GM06990 (cell line): ENCODE measurements at regions not wholly inside any gene's neighbourhood (a gene's known extent, or its start where the extent isn't known, plus 50 kb on each side); places are given as distances from the start of the nearest gene placed in this dataset.

ENCODE experiments used
- DNase-seq: peaks from one replicate; pipeline ENCODE4 v3.0.0-alpha.2; 2011; ENCODE audit not compliant: insufficient read length; ENCODE audit errors: extremely low read depth
- H3K27me3 ChIP-seq: replicated peaks from 2 replicates; pipeline ENCODE4 v1.6.0; 2011; ENCODE audit warnings: low read length; ENCODE audit not compliant: control insufficient read depth, insufficient read depth
- H3K36me3 ChIP-seq: 2 replicates; pipeline ENCODE4 v1.5.1; 2011; ENCODE audit warnings: low read length; ENCODE audit not compliant: control insufficient read depth, insufficient read depth
- H3K4me3 ChIP-seq: replicated peaks from 2 replicates; pipeline ENCODE4 v1.5.1; 2011; ENCODE audit warnings: low read depth, mild to moderate bottlenecking, control low read depth, low read length
- CTCF ChIP-seq: IDR thresholded peaks from 2 replicates; pipeline ENCODE4 v1.5.1; 2011; ENCODE audit warnings: low read length, control low read depth, mild to moderate bottlenecking, inconsistent platforms; ENCODE audit not compliant: insufficient read depth, poor library complexity, severe bottlenecking

GRCh38 chr10:110382695-110383094 lies 78.0 kb upstream of the SMNDC1 start:
- no peaks in the 10 kb centered on the region for H3K27me3 ChIP-seq
- no peak for TF ChIP-seq CTCF
- H3K4me3 ChIP-seq, result no peak overlapping the region
- H3K36me3 ChIP-seq, result no peaks in the 10 kb centered on the region
- no peak for DNase-seq

GRCh38 chr10:110387617-110387982 lies 82.9 kb upstream of the SMNDC1 start:
- Histone ChIP-seq H3K27me3 (no peaks in the 10 kb centered on the region), H3K4me3 (no peak overlapping the region), H3K36me3 (no peaks in the 10 kb centered on the region)
- no peak for TF ChIP-seq CTCF
- no peak for DNase-seq

GRCh38 chr10:110387983-110388686 lies 83.4 kb upstream of the SMNDC1 start:
- peak; percentile 80 for DNase-seq
- Histone ChIP-seq H3K27me3 (no peaks in the 10 kb centered on the region), H3K4me3 (no peak overlapping the region), H3K36me3 (no peaks in the 10 kb centered on the region)
- no peak for TF ChIP-seq CTCF

GRCh38 chr10:110388687-110389052 lies 84.0 kb upstream of the SMNDC1 start:
- H3K27me3 ChIP-seq, result no peaks in the 10 kb centered on the region
- H3K4me3 ChIP-seq, result no peak overlapping the region
- H3K36me3 ChIP-seq, result no peaks in the 10 kb centered on the region
- no peak for TF ChIP-seq CTCF
- no peak for DNase-seq

GRCh38 chr10:110389255-110389654 lies 84.5 kb upstream of the SMNDC1 start:
- DNase-seq, result no peak

More at GRCh38 chr10:110389255-110389654, 84.5 kb upstream of the SMNDC1 start:
- no peak for TF ChIP-seq CTCF
- no peak overlapping the region for H3K4me3 ChIP-seq
- no peaks in the 10 kb centered on the region for H3K36me3 ChIP-seq
- H3K27me3 ChIP-seq, result no peaks in the 10 kb centered on the region
